Fibroblast of skin of abdomen (primary cell): ENCODE measurements at regions not wholly inside any gene's neighbourhood (a gene's known extent, or its start where the extent isn't known, plus 50 kb on each side); places are given as distances from the start of the nearest gene placed in this dataset.
A peak's percentile ranks its signal among the peaks of the same experiment; 100 is the strongest.

Experiments used
- DNase-seq: peaks from one replicate; pipeline ENCODE4 v3.0.0-alpha.2; 2013

DNA sequence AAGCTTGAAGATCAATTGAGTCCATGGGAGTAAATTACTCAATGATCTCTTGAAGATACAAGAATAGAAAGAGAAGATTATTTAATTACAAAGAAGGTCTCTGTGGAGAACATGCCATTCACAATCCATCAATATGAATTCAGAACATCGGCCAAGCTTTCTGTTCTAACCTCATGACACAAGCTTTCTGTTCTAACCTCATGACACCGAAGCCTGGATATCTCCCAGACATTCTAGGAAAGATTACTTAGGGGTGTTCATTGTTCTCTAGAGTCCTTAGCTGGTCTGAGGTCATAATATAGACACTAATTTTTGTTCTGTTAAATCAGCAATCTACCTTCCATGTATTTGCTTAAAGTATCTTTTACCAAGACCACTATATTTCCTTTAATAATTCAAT lies 95.5 kb downstream of the RDH14 start:
- DNase-seq = no peak

DNA sequence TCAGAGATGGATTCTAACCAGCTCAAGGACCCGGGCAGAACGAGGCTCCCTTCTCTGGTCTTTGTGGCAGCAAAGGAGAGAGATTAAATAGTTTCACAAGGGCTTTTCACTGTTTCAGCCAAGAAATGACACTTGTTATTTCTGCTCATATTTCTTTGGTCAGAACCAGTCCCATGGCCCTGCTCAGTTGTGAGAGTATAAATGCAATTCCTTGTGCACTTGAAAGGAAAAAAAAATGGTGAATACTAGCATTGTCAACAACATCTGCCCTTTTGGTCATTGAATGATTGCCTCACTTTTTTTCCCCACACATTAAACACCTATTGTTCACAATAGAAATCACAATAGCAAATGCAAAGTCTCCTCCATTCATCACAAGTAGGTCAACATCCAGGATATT lies 104.4 kb downstream of the RDH14 start:
- DNase-seq = no peak

DNA sequence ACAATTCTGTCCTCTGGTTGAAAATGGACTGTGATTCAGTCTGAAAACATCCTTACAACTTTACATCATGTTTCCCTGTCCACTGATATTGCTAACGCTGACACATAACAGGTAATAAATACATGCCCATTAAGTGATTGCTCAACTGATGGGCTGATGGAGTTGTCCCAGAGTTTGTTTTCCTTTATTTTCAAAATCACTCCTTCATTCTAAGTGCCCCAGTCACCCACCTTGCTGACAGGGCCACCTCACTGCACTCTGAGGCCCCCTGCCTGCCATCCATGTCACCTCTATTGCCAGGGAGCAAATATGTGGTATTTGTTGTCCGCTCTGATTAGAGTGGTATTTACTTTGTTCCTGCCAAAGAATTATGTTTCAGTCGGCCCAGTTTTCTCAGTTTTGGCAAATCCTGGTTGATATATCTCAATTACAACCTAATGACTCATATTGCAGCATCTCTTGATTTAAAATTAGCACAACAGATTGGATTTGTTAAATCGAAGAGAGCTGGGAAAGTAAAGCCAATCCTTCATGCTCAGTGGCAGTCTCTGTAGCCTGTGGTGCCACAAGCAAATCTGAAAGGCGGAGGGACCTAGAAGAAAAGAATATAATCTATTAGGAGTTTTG lies 105.1 kb downstream of the RDH14 start:
- peak; percentile 91 for DNase-seq

DNA sequence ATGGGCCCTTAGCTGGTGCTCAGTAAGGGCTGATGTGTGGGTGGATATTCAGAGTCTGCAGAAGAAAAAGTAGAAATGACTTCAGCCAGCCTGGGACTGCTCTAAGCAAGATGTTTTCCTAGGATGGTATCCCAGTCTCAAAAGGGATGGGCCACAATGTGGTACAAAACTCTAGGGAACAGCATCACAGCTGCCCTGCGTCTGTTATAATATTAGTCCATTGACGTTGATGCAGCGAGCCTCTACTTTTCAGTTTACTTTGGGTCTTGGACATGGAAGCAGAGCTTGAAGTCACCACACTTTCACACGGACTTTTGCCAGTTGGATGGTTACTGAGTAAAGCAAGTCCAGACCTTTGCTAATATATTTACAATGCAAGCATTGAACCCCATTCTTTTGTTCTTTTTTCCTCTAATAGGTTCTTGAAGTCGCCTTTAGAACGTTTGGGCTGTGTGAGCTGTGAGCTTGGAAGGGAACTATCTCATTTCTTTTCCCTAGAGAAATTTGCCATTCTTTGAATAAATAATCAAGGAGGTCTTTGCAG lies 105.7 kb downstream of the RDH14 start:
- no peak for DNase-seq

DNA sequence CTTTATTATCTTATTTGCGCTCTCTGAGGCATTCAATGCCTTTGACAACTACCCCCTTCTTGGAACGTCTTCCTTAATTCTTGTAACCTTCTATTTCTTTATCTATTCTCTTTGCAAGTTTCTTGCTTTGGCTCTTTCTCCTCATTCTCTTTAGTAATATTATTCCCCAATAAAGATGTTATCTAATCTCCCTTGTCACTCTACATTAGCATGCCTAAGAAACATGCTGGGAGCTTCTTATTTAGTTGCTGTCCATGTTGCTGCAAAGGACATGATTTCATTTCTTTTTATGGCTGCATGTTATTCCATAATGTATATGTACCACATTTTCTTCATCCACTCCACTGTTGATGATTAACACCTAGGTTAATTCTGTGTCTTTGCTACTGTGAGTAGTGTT lies 113.7 kb downstream of the RDH14 start:
- no peak for DNase-seq

DNA sequence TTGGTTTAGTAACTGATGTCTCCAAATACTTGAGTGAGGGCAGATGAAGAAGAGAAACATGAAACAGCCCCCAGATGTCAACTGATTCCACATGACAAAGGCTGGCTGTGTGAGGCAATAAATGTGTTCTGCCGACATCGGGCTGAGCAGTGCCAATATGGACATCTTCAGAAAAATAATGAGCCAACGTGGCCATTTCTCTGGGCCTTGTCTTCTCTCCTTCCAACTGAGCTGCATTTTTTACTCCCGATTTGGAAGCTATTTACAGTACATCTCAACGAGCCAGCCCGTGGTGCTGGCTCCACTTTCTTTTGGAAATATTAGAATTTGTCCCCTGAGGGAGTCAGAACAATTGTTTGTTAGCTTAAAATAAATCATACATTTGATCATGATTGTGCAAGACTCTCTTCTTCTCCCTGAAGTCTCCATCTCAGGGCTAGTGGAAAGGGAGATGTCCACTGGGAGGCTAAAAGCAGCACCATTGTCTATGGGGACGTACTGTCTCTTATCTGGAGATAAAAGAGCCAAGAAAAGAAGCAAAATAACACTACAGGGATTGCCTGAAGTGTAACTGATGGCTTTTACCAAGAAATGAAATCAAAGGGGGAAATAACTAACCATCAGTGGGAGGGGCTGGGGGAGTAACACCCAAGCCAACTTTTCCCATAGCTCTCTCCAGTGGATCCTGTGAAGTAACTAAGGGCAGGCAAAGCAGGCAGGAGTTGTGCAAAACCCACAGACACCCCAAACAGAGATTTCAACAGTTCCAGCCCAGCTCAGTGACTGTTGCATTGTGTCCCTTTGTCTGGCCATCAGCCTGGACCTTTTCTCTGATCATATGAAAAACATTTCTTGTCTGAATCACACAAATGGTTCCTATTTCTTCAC lies 114.8 kb downstream of the RDH14 start:
- no peak for DNase-seq

DNA sequence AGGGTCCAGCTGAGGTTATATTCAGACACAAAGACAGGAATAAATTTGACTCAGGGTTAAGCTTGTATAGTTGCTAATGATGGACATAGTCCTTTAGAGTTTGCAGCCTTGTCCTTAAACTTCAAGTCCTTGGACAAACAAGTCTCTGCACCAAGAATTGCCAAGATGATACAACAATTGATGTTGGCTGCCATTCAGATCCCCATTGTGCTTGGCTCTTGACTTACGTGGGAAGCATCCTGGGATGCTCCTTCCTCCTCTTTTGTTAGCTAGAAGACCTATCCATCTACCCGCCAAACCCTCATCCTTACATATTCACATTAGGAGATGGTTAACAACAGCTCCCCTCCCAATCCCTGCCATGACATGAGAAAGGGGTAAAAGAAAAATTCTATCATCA lies 115.6 kb downstream of the RDH14 start:
- no peak for DNase-seq

DNA sequence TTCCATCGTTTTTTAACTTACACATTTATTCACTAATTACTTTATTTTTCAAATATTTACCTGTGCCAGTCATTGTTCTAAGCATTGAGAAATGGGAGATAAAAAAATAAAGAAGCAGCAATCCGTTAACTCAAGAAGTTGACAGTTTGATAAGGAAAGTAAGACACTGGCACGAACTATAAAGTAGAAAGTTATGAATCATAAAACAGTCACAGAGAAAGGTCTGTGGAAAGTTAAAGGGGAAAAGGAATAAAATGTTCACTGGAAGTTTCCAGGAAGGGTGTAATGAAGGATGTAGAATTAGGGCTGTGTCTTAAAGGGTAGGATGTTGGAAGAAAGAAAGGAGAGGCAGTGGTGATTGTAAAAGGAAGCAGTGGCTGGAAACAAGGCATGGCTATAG lies 118.9 kb downstream of the RDH14 start:
- DNase-seq = no peak

DNA sequence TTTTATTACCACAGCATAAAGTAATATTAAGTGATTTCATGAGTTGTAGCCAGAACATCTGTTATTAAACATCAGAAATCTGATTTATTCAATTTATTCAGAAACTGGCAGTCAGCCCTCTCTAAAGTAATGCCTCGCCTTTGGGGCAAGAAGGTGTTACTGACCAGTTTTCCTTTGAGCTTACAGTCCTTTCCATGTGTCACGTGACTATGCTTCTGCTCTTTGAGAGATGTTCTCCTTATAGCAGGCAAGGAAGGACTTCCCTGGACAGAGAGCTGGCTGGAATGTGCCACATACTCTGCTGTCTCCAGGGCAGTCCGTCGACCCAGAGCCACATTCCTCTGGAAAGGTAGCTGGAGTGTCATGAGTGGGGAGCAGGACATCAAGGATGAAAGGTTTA lies 119.7 kb downstream of the RDH14 start:
- DNase-seq = no peak

DNA sequence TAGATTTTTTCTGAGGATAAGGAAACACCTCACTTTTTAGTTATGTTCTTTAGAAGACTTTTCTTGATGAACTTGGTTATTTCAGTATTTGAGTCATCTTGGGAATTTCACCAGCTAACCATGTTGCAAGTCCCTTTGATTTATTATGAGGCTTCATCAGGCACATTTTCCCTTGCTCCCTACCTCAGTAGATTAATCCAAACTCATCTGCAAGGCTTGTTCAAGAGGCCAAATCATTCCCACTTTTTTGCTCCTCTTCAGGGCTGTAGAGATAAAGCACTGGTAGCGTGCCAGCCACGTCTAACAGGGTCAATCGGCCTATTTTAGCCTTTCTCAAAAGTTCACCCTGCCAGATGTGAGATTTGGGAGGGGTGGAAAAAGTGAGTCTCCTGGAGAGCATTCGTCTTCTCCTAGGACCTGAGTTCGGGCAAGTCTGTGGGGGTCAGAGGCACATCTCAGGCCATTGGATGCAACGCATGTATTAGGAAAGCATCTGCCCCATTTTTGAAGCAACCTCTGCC lies 120.3 kb downstream of the RDH14 start:
- DNase-seq = peak; percentile 93

DNA sequence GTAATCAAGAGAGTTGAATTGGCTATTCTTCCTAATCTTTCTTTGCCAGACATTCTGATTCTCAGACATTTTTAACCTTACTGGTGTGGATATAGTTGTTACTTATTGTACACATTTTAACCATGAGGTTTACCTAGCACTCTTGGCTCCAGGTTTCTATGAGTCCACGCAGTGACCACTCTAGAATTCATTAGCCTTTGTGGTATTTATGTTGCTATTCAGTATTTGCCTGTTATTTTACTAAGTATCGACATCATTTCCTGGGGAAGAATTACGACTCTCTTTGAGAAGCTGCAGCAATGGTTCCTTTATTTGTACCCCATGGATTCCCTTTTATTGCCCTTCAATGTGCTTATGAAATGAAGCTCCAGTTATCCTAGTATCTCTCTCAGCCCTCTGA lies 120.7 kb downstream of the RDH14 start:
- DNase-seq = no peak

DNA sequence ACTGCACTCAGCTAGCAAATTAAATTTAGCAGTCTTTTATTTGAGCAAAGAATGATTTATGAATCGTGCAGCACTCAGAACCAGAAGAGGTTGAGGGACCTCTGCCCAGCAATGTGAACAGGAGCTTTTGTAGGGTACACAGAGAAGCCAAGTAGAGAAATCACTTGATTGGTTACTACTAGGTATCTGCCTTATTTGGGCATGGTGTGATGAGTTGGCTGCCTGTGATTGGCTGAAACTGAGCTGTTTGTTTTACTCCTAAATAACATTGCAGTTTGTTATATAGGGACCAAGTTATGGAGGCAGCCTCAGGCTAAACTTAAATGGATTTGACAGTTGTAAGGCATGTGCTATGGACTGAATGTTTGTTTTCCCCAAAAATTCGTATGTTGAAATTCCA lies 122.5 kb downstream of the RDH14 start:
- DNase-seq = no peak

DNA sequence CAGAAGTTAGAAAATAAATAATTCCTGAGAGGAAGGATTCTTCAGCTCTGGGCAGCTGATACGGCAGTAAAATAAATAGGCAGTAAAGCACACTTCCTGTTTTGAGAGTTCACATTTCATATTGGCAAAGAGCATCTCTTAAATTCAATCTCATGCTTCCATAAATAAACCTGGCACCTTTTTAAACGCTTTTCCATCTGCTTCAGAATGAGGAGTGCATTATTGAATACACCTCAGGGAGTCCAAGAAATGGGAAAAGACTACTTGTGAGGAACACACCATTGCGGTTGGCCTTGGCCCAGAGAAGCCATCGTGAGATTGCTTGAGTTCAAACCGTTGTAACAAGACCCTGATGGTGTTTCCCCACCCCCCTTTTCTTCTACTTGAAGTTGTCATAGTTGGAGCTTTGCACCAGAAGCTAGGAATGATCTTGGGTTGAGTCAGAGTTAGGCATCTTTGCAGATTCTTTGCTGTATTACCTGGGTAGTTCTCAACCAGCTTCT lies 123.9 kb downstream of the RDH14 start:
- DNase-seq = peak; percentile 62

DNA sequence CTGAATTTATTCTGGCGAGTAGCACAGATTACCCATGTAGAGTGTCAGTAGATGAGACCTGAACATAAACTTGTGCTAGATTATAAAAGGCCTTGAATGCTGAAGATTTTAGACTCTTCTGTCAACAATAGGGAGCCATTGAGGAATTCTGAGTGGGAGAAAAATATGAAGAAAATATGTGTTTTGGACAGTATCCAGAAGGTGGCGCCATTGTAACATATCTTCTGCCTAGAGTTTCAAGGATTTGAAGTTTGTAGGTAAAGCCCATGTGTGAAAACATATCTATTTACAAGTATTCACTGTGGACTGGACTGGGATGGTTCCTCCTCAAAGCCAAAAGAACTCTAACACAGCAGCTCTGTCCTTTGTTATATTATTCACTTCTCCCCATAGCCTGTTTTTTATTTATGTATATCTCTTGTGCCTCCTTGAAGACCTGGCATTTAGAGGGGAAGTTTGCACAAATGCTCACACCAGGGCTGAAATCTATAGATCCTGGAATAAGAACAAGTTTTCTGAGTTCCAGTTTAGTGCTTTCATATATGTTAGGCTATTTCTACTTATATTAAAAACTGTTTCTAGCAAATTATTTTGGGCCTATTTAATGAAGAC lies 124.9 kb downstream of the RDH14 start:
- peak; percentile 71 for DNase-seq

DNA sequence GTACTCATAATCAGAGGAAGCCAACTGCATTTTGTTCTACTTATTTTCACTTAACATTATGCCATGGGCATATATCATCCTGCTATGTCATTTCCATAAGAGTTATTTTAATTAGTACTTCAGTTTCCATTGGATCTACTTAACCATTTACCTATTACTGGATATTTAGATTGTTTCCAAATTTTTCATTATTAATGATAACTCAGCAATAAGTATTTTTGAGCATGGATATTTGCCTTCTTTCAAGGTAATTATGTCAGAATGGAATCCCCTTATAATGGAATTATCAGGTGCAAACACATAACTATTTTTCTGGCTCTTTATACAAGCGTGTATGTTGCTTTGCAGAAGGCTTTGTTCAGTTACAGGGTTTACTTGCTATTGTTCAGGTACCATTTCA lies 126.6 kb downstream of the RDH14 start:
- no peak for DNase-seq

DNA sequence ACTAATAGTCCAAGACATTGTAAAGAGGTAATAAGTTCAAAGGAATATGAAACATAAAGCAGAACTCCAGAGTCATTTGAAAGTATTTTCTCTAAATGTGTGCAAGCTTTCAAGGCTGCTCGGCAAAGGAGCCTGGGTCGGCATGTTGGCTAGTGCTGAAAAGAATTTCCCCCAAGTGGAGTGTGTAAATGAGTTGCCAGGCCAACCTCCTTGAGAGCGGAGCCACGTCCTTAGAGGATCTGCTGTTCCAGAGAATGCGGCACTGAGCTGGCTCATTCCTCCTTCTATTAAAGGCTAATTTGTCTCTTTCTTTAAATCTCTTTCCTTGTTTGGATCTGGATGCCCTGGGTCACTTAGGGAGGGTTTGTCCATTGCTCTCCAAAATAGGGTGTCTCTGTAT lies 127.5 kb downstream of the RDH14 start:
- peak; percentile 36 for DNase-seq

DNA sequence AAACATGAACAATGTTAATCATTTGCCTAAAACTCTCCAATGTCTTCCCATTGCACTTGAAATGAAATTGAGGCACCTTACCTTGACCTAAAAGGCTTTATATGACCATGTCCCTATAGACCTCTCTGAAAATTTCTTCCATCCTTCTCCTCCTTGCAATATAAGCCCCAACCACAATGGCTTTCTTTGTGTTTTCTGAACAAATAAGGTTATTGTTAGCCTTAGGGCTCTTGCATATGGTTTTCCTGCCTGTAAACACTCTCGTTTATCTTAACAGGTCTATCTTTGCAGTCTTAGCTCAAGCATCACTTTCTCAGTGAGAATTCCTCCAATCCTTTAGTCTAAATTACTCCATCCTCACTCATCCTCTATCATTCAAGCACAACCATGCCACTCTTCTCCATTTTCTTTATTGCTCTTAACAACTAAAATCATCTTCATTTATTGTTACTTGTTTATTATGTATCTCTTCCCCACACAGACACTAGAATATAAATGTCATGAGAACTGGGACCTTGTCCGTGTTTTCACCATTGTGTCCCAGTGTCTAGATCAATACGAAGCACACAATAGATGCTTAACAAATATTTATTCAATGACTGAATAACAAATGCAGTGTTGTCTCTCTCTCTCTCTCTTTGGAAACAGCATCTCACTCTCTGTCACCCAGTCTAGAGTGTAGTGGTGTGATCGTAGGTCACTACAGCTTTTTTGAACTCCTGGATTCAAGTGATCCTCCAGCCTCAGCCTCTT lies 129.3 kb downstream of the RDH14 start:
- DNase-seq = no peak

DNA sequence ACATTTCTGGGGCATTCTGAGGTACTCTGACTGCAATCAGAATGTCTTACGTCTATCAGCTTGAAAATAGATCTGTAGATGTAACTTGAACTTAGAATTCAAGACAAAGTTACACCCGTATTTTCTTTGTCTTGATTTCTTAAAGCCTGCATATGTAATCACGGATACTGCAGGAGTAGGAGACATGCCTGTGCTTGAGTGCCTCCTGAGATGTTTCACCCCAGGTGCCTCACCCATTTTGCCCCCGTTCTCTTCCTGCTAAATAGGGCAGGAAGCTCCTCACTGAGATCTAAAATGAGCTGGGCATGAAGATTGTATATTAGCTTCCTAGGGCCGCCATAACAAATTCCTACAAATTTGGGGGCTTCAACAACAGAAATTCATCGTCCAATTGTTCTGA lies 131.9 kb downstream of the RDH14 start:
- no peak for DNase-seq

DNA sequence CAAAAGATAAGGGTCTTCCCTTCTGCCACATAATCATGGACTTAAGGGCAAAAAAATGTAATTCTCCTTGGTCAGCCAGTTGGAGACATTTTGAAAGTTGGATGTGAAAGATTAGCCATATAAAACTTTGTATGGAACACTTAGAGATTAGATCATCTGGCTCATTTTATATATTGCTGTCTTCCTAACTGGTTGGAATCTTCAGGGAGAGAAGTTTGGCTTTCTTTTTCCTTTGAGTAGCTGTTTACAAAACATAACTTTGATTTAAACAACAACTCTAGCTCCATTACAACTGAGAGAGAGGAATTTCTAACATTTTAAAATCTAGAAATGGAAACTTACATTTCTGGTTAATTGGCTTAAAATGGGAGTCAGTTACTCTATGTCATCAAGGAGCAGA lies 132.7 kb downstream of the RDH14 start:
- no peak for DNase-seq

DNA sequence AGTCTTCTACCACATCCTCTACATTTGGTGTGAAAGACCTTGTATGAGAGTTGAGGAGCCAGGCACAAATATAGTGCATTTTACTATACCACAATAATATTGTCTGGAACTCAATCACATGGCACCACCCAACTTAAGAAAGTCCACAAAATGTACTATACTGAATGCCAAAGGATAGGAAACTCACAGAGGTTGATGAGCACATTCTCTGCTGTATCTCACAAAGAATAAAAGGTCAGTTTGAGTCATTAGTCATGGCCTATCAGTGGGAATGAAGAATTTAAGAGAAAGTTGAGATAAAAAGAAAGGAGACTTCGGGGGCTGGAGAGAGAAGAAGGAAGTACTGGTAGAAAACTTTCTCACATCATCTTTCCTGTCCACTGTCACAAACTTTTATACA lies 134.3 kb downstream of the RDH14 start:
- no peak for DNase-seq

DNA sequence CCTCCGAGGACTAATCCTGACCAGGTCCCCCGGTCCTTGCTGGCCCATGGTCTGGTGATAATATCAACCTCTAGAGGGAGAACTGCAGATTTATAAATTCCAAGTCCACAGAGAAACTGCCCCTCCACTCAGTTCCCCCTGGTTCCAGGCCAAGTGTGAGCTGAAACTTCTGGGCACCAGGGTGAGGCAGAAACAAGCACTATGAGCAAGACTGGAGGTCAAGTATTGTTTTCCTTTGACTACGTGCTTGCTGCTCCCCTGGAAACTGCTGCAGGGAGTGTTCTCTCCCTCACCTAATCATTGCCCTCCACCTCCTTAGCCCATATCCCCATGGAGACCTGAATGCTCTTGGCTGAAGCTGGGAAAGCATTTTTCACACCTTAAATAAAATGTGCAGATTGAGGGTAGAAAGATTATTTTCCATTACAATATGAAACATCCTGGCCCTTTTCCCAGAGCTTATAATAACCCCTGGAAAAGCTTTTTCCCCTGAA lies 135.2 kb downstream of the RDH14 start:
- DNase-seq = no peak

DNA sequence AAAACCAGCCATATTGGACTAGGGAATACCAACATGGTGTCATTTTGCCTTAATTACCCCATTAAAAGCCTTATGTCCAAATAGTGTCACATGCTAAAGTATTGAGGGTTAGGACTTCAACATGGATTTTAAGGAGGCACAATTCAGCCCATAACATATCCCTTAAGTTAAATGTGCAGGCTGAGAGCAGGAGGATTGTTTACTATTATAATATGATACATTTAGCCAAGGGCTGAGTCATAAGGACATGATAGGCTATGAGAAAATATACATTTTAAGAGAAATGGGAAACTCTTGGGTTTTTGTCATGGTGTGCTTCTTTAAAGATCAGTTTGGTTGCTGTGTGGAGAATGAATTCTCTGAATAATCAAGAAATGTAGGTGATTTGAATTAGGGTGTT lies 136.8 kb downstream of the RDH14 start:
- DNase-seq = no peak
